ENCODE measurements at regions not wholly inside any gene's neighbourhood (a gene's known extent, or its start where the extent isn't known, plus 50 kb on each side); places are given as distances from the start of the nearest gene placed in this dataset.

DNA sequence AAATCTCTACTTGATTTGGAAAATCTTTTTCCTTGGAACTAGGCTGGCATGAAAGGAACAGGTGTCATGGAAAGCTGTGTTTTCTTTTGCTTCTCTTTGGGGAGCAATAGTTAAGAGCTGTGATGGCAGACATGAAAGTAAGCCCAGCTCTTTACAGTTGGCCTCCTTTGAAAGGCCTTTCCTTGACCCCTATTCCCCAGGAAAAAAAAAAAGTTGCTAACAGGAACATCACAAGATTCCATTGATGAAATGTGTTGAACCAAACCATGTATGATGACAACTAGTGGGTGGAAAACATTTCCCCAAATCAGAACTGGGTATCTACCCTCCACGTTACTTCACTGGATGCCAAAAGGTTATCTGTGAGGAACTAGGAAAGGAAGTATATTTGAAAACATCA, 190.7 kb upstream of the RPL34 start:
- TF ChIP-seq, protein P1, sequence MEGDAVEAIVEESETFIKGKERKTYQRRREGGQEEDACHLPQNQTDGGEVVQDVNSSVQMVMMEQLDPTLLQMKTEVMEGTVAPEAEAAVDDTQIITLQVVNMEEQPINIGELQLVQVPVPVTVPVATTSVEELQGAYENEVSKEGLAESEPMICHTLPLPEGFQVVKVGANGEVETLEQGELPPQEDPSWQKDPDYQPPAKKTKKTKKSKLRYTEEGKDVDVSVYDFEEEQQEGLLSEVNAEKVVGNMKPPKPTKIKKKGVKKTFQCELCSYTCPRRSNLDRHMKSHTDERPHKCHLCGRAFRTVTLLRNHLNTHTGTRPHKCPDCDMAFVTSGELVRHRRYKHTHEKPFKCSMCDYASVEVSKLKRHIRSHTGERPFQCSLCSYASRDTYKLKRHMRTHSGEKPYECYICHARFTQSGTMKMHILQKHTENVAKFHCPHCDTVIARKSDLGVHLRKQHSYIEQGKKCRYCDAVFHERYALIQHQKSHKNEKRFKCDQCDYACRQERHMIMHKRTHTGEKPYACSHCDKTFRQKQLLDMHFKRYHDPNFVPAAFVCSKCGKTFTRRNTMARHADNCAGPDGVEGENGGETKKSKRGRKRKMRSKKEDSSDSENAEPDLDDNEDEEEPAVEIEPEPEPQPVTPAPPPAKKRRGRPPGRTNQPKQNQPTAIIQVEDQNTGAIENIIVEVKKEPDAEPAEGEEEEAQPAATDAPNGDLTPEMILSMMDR (IDR thresholded peaks at IDR 0.05; ENCODE audit: low read depth, low read length) = no peak
- DNase-seq (ENCODE audit: extremely low read depth, low read depth) = no peak

DNA sequence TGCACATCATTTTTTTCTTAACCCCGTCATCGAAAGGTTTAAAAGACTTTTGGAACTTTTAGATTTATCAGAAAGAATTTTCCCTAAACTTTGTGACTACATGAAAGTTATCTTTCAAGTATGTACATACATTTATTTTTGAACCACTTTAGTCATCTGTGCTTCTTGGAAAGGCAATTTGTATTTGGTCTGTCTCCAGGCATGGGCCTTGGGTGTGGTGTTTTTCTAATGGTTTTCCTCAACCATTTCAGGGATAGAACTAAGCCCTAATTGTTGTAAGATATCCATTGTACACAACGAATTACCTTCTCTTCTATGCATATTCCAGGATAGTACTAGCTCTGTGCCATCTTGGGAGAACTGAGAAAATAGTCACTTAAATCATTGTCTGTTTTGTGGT, 191.5 kb upstream of the RPL34 start:
- DNase-seq (ENCODE audit: extremely low read depth, low read depth) = no peak
- TF ChIP-seq, protein P1 (IDR thresholded peaks at IDR 0.05; ENCODE audit: low read depth, low read length) = no peak

DNA sequence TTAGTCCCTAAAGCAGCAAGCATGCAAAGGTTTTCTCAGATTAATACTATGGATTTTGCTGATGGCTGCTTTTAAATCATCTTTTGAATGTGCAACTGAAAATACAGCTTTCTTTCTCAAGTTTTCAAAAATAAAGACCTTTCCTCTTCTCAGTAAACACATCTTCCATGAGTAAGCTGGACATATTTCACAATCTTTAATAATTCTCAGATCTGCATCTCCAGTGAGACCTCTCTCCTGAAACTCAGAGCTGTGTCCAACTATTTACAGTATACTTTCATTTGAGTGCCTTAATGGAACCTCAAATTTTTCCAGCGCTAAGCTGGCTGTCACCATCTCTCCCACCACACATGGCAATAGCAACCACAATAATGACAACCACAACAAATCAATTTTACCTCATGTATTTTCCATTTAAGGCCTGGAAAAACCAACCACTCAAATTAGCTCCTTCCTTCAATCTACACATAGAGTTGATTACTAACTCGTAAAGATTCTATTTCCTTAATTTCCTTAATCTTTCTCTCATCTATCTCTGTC, 192.4 kb upstream of the RPL34 start:
- no peak for DNase-seq (ENCODE audit: extremely low read depth, low read depth)
- TF ChIP-seq, protein P1 (IDR thresholded peaks at IDR 0.05; ENCODE audit: low read depth, low read length) = no peak

DNA sequence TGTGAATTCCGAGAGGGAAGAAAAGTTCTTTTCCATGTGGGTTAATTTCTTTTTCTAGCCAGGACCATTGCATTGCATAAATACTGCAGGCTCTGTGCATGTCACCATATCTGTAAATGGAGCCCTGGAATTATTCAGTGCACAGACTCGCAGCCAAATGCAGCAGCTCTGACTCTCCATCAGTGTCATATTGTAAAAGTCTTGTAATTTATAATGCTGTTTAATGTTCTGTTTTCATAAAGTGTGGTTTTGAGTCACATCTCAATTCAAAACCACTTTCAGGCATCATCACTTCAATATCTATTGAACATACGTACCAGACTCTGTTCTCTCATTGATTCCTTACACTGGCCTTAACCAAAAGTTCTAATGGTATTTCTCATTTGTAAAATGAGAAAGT, 193.9 kb upstream of the RPL34 start:
- TF ChIP-seq, protein P1 (IDR thresholded peaks at IDR 0.05; ENCODE audit: low read depth, low read length) = no peak
- DNase-seq (ENCODE audit: extremely low read depth, low read depth) = no peak

DNA sequence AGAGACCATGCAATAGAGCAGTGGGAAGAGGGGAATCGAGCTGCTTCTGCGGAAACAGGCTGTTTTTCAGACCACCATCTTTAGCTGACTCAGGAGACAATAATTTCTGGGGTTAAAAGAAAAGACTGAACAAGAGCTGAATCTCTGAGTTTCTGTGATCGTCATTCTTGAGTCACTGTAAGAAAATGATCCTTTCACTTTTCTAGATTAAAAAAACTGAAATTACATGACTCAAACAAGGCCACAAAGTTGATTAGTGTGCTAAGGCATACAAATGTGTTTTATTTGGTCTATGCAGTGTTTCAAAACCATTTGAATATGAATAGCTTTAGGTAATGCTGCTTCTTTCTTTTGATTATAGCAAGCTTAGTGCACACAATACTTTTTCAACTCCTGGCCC, 194.4 kb upstream of the RPL34 start:
- TF ChIP-seq, protein P1 (IDR thresholded peaks at IDR 0.05; ENCODE audit: low read depth, low read length) = no peak
- DNase-seq (ENCODE audit: extremely low read depth, low read depth) = no peak

DNA sequence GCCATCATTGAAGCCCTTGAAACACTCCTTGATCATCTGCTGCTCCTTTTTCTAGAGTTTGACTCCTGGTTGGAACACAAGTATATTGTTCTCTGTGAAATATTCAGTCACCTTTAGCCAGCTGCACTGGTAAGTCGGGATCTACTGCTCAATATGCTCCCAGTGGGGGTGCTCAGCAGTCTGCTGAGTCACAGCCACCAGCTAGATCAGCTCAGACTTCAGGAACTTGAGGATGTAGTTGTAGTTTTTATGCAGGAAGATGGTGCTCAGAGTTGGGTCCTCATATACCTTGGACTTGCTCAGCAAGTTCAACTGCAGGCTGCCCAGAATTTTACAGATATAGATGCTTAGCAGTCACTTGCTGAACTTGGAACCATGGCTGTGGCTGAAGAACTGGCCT, 202.5 kb upstream of the RPL34 start:
- TF ChIP-seq, protein P1 (IDR thresholded peaks at IDR 0.05; ENCODE audit: low read depth, low read length) = no peak
- no peak for DNase-seq (ENCODE audit: extremely low read depth, low read depth)

DNA sequence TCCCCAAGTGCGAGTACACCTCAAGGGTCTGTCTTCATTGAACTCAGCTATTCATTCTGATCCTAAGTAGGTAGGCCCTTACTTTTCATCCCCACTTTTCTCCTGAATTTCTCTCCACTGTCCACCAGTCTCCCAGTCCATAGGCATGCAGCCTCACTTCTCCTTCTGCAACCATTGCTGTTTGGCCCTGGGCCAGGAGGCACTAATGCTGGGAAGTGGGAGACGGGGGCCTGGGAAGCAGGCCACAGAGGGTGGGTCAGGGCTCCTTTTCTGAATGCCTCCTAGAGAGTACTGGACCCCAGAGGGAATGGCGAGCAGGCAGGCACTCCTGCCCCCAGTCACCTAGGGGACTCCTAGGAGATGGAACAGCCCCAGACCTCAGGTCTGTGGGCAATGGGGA, 203.5 kb upstream of the RPL34 start:
- TF ChIP-seq, protein P1 (IDR thresholded peaks at IDR 0.05; ENCODE audit: low read depth, low read length) = no peak
- no peak for DNase-seq (ENCODE audit: extremely low read depth, low read depth)

All from AG09319 (cell line).